ENCODE measurements at regions not wholly inside any gene's neighbourhood (a gene's known extent, or its start where the extent isn't known, plus 50 kb on each side); places are given as distances from the start of the nearest gene placed in this dataset.
"Not testable (repeated sequence)": the region's sequence is repeated elsewhere in the genome, so short reads cannot be mapped to it uniquely, and the experiment has no call there.

DNA sequence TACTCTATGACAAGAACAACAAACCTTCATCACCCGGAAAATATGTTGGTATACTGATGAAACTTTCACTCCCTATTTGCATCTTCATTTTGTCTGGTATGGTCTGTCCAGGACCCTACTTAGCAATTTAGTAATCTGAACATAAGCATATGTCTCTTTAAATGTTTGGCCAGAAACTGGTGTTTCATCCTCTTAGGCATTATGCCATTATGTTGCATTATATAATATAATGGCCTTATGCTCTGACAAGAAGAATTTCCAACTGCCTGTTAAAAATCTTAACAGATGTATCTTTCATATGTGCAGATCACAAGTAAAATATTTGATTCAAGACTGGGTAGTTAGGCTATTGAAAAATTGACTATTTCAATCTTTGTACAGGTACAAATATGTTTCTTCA is 610.6 kb upstream of the PRR20A start:
- TF ChIP-seq, protein P1, sequence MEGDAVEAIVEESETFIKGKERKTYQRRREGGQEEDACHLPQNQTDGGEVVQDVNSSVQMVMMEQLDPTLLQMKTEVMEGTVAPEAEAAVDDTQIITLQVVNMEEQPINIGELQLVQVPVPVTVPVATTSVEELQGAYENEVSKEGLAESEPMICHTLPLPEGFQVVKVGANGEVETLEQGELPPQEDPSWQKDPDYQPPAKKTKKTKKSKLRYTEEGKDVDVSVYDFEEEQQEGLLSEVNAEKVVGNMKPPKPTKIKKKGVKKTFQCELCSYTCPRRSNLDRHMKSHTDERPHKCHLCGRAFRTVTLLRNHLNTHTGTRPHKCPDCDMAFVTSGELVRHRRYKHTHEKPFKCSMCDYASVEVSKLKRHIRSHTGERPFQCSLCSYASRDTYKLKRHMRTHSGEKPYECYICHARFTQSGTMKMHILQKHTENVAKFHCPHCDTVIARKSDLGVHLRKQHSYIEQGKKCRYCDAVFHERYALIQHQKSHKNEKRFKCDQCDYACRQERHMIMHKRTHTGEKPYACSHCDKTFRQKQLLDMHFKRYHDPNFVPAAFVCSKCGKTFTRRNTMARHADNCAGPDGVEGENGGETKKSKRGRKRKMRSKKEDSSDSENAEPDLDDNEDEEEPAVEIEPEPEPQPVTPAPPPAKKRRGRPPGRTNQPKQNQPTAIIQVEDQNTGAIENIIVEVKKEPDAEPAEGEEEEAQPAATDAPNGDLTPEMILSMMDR (IDR thresholded peaks at IDR 0.05; ENCODE audit: unreplicated experiment), result no peak
- Mint-ChIP-seq H3K4me1 (ENCODE audit: insufficient read depth, unreplicated experiment) (no peaks in the 10 kb centered on the region), H3K27ac (ENCODE audit: low read depth, unreplicated experiment) (no peak overlapping the region), H3K9me3 (ENCODE audit: unreplicated experiment) (no peaks in the 10 kb centered on the region), H3K27me3 (ENCODE audit: insufficient read depth, unreplicated experiment) (no peaks in the 10 kb centered on the region), H3K4me3 (ENCODE audit: unreplicated experiment) (no peak overlapping the region), H3K36me3 (ENCODE audit: insufficient read depth, unreplicated experiment) (no peaks in the 10 kb centered on the region)
- intact Hi-C loops (cut with micrococcal nuclease), result no loop called here
- ChIA-PET CTCF (no interaction called here), POLR2A (no interaction called here)
- DNase-seq (ENCODE audit: unreplicated experiment), result no peak
- BruUV-seq (replicated peaks), result no TSS peak

DNA sequence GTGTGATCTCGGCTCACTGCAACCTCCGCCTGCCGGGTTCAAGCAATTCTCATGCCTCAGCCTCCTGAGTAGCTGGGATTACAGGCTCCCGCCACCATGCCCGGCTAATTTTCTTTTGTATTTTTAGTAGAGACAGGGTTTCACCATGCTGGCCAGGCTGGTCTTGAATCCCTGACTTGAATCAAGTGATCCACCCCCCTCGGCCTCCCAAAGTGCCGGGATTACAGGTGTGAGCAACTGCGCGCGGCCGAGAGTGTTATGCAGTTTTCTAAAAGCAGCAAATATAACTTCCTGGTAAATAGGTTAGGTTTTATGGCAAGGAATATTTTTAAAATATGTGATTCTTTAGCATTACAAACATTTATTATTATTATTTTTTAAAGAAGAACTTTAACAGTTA is 592.8 kb upstream of the PRR20A start:
- BruUV-seq (replicated peaks); H3K4me1 Mint-ChIP-seq (ENCODE audit: insufficient read depth, unreplicated experiment); CTCF ChIA-PET; H3K27ac Mint-ChIP-seq (ENCODE audit: low read depth, unreplicated experiment); H3K27me3 Mint-ChIP-seq (ENCODE audit: insufficient read depth, unreplicated experiment); H3K4me3 Mint-ChIP-seq (ENCODE audit: unreplicated experiment); DNase-seq (ENCODE audit: unreplicated experiment); intact Hi-C loops (cut with micrococcal nuclease); H3K9me3 Mint-ChIP-seq (ENCODE audit: unreplicated experiment); POLR2A ChIA-PET; H3K36me3 Mint-ChIP-seq (ENCODE audit: insufficient read depth, unreplicated experiment): not testable (repeated sequence)

DNA sequence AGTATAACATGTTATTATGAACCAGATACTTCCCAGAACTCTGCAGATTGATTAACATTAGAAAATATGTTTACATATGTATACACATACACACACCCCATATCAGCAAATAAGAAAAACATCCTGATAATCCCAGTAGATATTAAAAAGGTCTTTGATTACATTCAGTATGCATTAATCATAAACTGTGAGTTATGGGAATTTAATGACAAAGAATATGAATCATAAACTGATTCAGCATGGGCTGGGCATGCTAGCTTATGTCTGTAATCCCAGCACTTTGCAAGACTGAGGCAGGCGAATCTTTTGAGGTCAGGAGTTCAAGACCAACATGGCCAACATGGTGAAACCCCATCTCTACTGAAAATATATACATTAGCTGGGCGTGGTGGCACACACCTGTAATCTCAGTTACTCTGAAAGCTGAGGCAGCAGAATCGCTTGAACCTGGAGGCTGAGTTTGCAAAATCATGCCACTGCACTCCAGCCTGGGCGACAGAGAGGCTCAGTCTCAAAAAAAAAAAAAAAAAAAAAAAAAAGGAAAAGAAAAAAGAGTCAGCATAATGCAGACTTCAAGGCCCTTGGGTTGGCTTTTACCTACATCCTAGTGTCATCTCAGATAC is 581.9 kb upstream of the PRR20A start:
- POLR2A ChIA-PET, result no interaction called here
- H3K4me3 Mint-ChIP-seq (ENCODE audit: unreplicated experiment), result no peak overlapping the region
- TF ChIP-seq, protein P1 (IDR thresholded peaks at IDR 0.05; ENCODE audit: unreplicated experiment), result no peak
- H3K4me1 Mint-ChIP-seq (ENCODE audit: insufficient read depth, unreplicated experiment), result no peaks in the 10 kb centered on the region
- intact Hi-C loops (cut with micrococcal nuclease), result no loop called here
- H3K36me3 Mint-ChIP-seq (ENCODE audit: insufficient read depth, unreplicated experiment), result no peaks in the 10 kb centered on the region
- H3K9me3 Mint-ChIP-seq (ENCODE audit: unreplicated experiment), result peaks cover 12% of the 10 kb centered on the region
- CTCF ChIA-PET, result interaction anchor here (0.5 to 0.7 kb wide), 2 partner anchors 38 to 128 kb away, joined by 3 to 4 read pairs; no protein-coding TSS in a partner anchor
- H3K27ac Mint-ChIP-seq (ENCODE audit: low read depth, unreplicated experiment), result no peak overlapping the region
- no TSS peak for BruUV-seq (replicated peaks)
- no peak for DNase-seq (ENCODE audit: unreplicated experiment)
- H3K27me3 Mint-ChIP-seq (ENCODE audit: insufficient read depth, unreplicated experiment), result no peaks in the 10 kb centered on the region

DNA sequence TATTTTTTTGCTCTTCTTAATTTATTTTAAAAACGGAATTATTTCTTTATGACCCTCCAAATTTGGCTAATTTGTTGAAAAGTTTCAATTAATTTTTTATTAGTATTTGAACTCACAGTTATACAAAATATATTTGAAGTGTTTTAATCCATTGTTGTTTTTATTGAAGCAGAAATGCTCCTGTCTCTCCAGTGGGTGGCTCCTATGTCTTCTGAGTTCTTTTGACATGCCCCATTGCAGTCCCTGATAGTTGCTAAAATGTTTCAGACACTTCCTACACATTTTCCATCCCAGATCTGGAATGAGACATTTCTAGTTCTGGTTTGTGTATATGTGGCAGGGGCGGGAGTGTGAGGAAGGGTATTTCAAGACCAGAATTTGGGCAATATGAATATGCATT is 579.4 kb upstream of the PRR20A start:
- intact Hi-C loops (cut with micrococcal nuclease), result loop anchor here (5.0 kb wide), 1 partner anchor 996 kb away; no protein-coding TSS in a partner anchor
- TF ChIP-seq, protein P1 (IDR thresholded peaks at IDR 0.05; ENCODE audit: unreplicated experiment), result peak; percentile 22
- H3K9me3 Mint-ChIP-seq (ENCODE audit: unreplicated experiment), result peaks cover 12% of the 10 kb centered on the region
- ChIA-PET CTCF (no interaction called here), POLR2A (no interaction called here)
- no TSS peak for BruUV-seq (replicated peaks)
- DNase-seq (ENCODE audit: unreplicated experiment), result peak; percentile 23
- H3K36me3 Mint-ChIP-seq (ENCODE audit: insufficient read depth, unreplicated experiment), result no peaks in the 10 kb centered on the region
- H3K4me1 Mint-ChIP-seq (ENCODE audit: insufficient read depth, unreplicated experiment), result no peaks in the 10 kb centered on the region
- no peaks in the 10 kb centered on the region for H3K27me3 Mint-ChIP-seq (ENCODE audit: insufficient read depth, unreplicated experiment)
- H3K4me3 Mint-ChIP-seq (ENCODE audit: unreplicated experiment), result no peak overlapping the region
- no peak overlapping the region for H3K27ac Mint-ChIP-seq (ENCODE audit: low read depth, unreplicated experiment)

DNA sequence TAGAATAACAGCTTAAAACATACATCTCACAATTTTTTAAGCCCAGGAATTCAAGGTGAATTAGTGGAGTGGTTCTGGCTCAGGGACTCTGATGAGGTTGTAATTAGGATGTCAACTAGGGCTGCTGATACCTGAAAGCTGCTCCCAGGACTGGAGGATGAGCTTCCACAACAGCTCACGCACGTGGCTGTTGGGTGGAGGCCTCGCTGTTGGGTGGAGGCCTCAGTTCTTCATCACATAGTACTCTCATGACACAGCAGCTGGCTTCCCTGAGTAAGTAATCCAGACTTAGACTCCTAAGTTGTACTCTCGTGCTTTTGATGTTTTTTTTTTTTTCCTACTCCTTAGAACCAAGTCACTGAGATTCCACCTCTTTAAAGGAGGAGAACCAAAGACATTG is 577.1 kb upstream of the PRR20A start:
- CTCF ChIA-PET, result no interaction called here
- no peak for DNase-seq (ENCODE audit: unreplicated experiment)
- no peaks in the 10 kb centered on the region for H3K27me3 Mint-ChIP-seq (ENCODE audit: insufficient read depth, unreplicated experiment)
- TF ChIP-seq, protein P1 (IDR thresholded peaks at IDR 0.05; ENCODE audit: unreplicated experiment), result no peak
- no peaks in the 10 kb centered on the region for H3K36me3 Mint-ChIP-seq (ENCODE audit: insufficient read depth, unreplicated experiment)
- H3K27ac Mint-ChIP-seq (ENCODE audit: low read depth, unreplicated experiment), result no peak overlapping the region
- no TSS peak for BruUV-seq (replicated peaks)
- POLR2A ChIA-PET, result no interaction called here
- H3K9me3 Mint-ChIP-seq (ENCODE audit: unreplicated experiment), result no peaks in the 10 kb centered on the region
- intact Hi-C loops (cut with micrococcal nuclease), result loop anchor here (5.0 kb wide), 1 partner anchor 994 kb away; no protein-coding TSS in a partner anchor
- no peaks in the 10 kb centered on the region for H3K4me1 Mint-ChIP-seq (ENCODE audit: insufficient read depth, unreplicated experiment)
- no peak overlapping the region for H3K4me3 Mint-ChIP-seq (ENCODE audit: unreplicated experiment)

Measured in MCF 10A (cell line).